ENCODE measurements at regions not wholly inside any gene's neighbourhood (a gene's known extent, or its start where the extent isn't known, plus 50 kb on each side); places are given as distances from the start of the nearest gene placed in this dataset.
"Not testable (repeated sequence)": the region's sequence is repeated elsewhere in the genome, so short reads cannot be mapped to it uniquely, and the experiment has no call there.

GRCh38 chr20:53664121-53664520 is 70.5 kb upstream of the ZNF217 start:
- DNase-seq (ENCODE audit: low read depth) = no peak

GRCh38 chr20:53663521-53663920 is 69.9 kb upstream of the ZNF217 start:
- DNase-seq (ENCODE audit: low read depth) = not testable (repeated sequence)

GRCh38 chr20:53662595-53662994 is 69.0 kb upstream of the ZNF217 start:
- peak; percentile 39 for DNase-seq (ENCODE audit: low read depth)

- peak; percentile 45 for DNase-seq (ENCODE audit: low read depth)
Measured at GRCh38 chr20:53660947-53661381, 67.3 kb upstream of the ZNF217 start.

GRCh38 chr20:53660078-53660909 is 66.7 kb upstream of the ZNF217 start:
- peak; percentile 32 for DNase-seq (ENCODE audit: low read depth)

- DNase-seq (ENCODE audit: low read depth) = no peak
Measured at GRCh38 chr20:53658973-53659372, 65.3 kb upstream of the ZNF217 start.

- no peak for DNase-seq (ENCODE audit: low read depth)
Measured at GRCh38 chr20:53658322-53658721, 64.7 kb upstream of the ZNF217 start.

- no peak for DNase-seq (ENCODE audit: low read depth)
Measured at GRCh38 chr20:53657732-53658131, 64.1 kb upstream of the ZNF217 start.

- no peak for DNase-seq (ENCODE audit: low read depth)
Measured at GRCh38 chr20:53657279-53657678, 63.6 kb upstream of the ZNF217 start.

- DNase-seq (ENCODE audit: low read depth) = peak; percentile 84
Measured at GRCh38 chr20:53656293-53657202, 62.9 kb upstream of the ZNF217 start.

GRCh38 chr20:53655625-53656292 is 62.1 kb upstream of the ZNF217 start:
- DNase-seq (ENCODE audit: low read depth) = peak; percentile 46

GRCh38 chr20:53654932-53655624 is 61.4 kb upstream of the ZNF217 start:
- no peak for DNase-seq (ENCODE audit: low read depth)

GRCh38 chr20:53654521-53654920 is 60.9 kb upstream of the ZNF217 start:
- not testable (repeated sequence) for DNase-seq (ENCODE audit: low read depth)

GRCh38 chr20:53652859-53653517 is 59.3 kb upstream of the ZNF217 start:
- no peak for DNase-seq (ENCODE audit: low read depth)

- no peak for DNase-seq (ENCODE audit: low read depth)
Measured at GRCh38 chr20:53652090-53652858, 58.6 kb upstream of the ZNF217 start.

- DNase-seq (ENCODE audit: low read depth) = not testable (repeated sequence)
Measured at GRCh38 chr20:53649493-53649892, 55.9 kb upstream of the ZNF217 start.

GRCh38 chr20:53647286-53647821 is 53.7 kb upstream of the ZNF217 start:
- no peak for DNase-seq (ENCODE audit: low read depth)

- DNase-seq (ENCODE audit: low read depth) = no peak
Measured at GRCh38 chr20:53646550-53646949, 52.9 kb upstream of the ZNF217 start.

GRCh38 chr20:53645582-53645897 is 51.9 kb upstream of the ZNF217 start:
- DNase-seq (ENCODE audit: low read depth) = no peak

- DNase-seq (ENCODE audit: low read depth) = not testable (repeated sequence)
Measured at GRCh38 chr20:53644108-53644507, 50.5 kb upstream of the ZNF217 start.
